ENCODE measurements at regions not wholly inside any gene's neighbourhood (a gene's known extent, or its start where the extent isn't known, plus 50 kb on each side); places are given as distances from the start of the nearest gene placed in this dataset.

GRCh38 chr9:16243798-16244197 lies 626.7 kb downstream of the BNC2 start:
- H3K4me1 ChIP-seq, result peaks cover 0 to 13% (median 0%) of the 10 kb centered on the region in 3 donors
- intact Hi-C loops (cut with DNase I), result no loop called here
- no peaks in the 10 kb centered on the region for H3K9me3 ChIP-seq
- no peak for DNase-seq
- H3K27me3 ChIP-seq, result no peaks in the 10 kb centered on the region
- no peak for TF ChIP-seq POLR2A (IDR thresholded peaks at IDR 0.05)
- TF ChIP-seq CTCF (IDR thresholded peaks at IDR 0.05), result no peak
- H3K36me3 ChIP-seq, result no peaks in the 10 kb centered on the region
- no peak overlapping the region for H3K27ac ChIP-seq
- WGBS, 2 donors, result 78 to 79% methylated on average over 5 of the region's 5 CpGs
- no peak overlapping the region for H3K4me3 ChIP-seq

- TF ChIP-seq CTCF (IDR thresholded peaks at IDR 0.05) (no peak), POLR2A (IDR thresholded peaks at IDR 0.05) (no peak)
- no peak for DNase-seq
- intact Hi-C loops (cut with DNase I), result no loop called here
- 82 to 84% methylated on average over 1 of the region's 1 CpG for WGBS, 2 donors
- Histone ChIP-seq H3K4me1 (peaks cover 0 to 13% (median 0%) of the 10 kb centered on the region in 3 donors), H3K27ac (no peak overlapping the region), H3K9me3 (no peaks in the 10 kb centered on the region), H3K27me3 (no peaks in the 10 kb centered on the region), H3K36me3 (no peaks in the 10 kb centered on the region), H3K4me3 (no peak overlapping the region)
These were observed 624.6 kb downstream of the BNC2 start for GRCh38 chr9:16245756-16246440.

GRCh38 chr9:16246785-16247184 lies 623.7 kb downstream of the BNC2 start:
- intact Hi-C loops (cut with DNase I), result no loop called here
- DNase-seq, result no peak
- Histone ChIP-seq H3K36me3 (no peaks in the 10 kb centered on the region), H3K4me3 (no peak overlapping the region), H3K27me3 (no peaks in the 10 kb centered on the region), H3K4me1 (peaks cover 0 to 13% (median 0%) of the 10 kb centered on the region in 3 donors), H3K9me3 (no peaks in the 10 kb centered on the region), H3K27ac (no peak overlapping the region)
- TF ChIP-seq POLR2A (IDR thresholded peaks at IDR 0.05) (no peak), CTCF (IDR thresholded peaks at IDR 0.05) (no peak)
- WGBS, 2 donors, result 52 to 72% methylated on average over 6 of the region's 6 CpGs

- Histone ChIP-seq H3K36me3 (no peaks in the 10 kb centered on the region), H3K9me3 (no peaks in the 10 kb centered on the region), H3K27me3 (no peaks in the 10 kb centered on the region), H3K4me1 (peaks cover 0 to 13% (median 0%) of the 10 kb centered on the region in 3 donors), H3K4me3 (no peak overlapping the region), H3K27ac (no peak overlapping the region)
- no peak for TF ChIP-seq POLR2A (IDR thresholded peaks at IDR 0.05)
- no peak for TF ChIP-seq CTCF (IDR thresholded peaks at IDR 0.05)
- intact Hi-C loops (cut with DNase I), result no loop called here
- DNase-seq, result no peak
- WGBS, 2 donors, result 51 to 82% methylated on average over 5 of the region's 5 CpGs
These were observed 623.1 kb downstream of the BNC2 start for GRCh38 chr9:16247188-16247875.

- H3K9me3 ChIP-seq, result no peaks in the 10 kb centered on the region
- WGBS, 2 donors, result 91 to 92% methylated on average over 6 of the region's 6 CpGs
- no peak overlapping the region for H3K27ac ChIP-seq
- peaks cover 0 to 13% (median 0%) of the 10 kb centered on the region in 3 donors for H3K4me1 ChIP-seq
- no peaks in the 10 kb centered on the region for H3K27me3 ChIP-seq
- TF ChIP-seq CTCF (IDR thresholded peaks at IDR 0.05) (no peak), POLR2A (IDR thresholded peaks at IDR 0.05) (no peak)
- no peak overlapping the region for H3K4me3 ChIP-seq
- H3K36me3 ChIP-seq, result no peaks in the 10 kb centered on the region
- intact Hi-C loops (cut with DNase I), result no loop called here
- no peak for DNase-seq
These were observed 621.6 kb downstream of the BNC2 start for GRCh38 chr9:16248822-16249221.

Measured in esophagus squamous epithelium (tissue), 5 donors.